OCI-LY1 (cell line): ENCODE measurements at regions not wholly inside any gene's neighbourhood (a gene's known extent, or its start where the extent isn't known, plus 50 kb on each side); places are given as distances from the start of the nearest gene placed in this dataset.

Experiments used
- EZH2 ChIP-seq: fragments of 200-600 bp; sonication (generic), shearing (Covaris generic); IDR thresholded peaks from 2 replicates; pipeline ENCODE4 v1.8.0; 2017; ENCODE audit warnings: borderline replicate concordance, mixed run types, mild to moderate bottlenecking, antibody characterized with exemption, low read length, moderate library complexity, mixed read lengths
- TF ChIP-seq, protein P1 (sequence below): fragments of 200-600 bp; sonication (generic), shearing (Covaris generic); IDR thresholded peaks from 2 replicates; pipeline ENCODE4 v1.5.1; 2017; ENCODE audit warnings: mild to moderate bottlenecking, antibody characterized with exemption, low read length, moderate library complexity, mixed read lengths

DNA sequence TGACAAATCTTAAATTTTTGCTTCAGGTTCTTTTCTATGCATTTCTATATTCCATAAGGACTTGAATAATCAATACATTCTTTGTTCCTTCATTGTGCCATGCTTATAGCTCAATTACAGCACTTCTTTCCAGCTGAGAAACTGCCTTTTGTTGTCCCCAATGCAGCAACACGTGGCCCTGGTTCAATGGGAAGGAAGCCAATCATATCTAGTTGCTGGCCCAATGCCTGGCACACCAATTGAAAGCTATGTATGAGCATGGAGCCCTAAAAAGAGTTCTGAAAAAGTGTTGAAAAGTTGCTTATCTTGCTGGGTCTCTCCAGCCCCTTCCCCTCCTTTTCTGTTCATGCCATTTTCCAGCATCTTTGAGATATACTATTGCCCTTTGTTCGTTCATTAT, 448.0 kb upstream of the FAT3 start:
- TF ChIP-seq, protein P1, sequence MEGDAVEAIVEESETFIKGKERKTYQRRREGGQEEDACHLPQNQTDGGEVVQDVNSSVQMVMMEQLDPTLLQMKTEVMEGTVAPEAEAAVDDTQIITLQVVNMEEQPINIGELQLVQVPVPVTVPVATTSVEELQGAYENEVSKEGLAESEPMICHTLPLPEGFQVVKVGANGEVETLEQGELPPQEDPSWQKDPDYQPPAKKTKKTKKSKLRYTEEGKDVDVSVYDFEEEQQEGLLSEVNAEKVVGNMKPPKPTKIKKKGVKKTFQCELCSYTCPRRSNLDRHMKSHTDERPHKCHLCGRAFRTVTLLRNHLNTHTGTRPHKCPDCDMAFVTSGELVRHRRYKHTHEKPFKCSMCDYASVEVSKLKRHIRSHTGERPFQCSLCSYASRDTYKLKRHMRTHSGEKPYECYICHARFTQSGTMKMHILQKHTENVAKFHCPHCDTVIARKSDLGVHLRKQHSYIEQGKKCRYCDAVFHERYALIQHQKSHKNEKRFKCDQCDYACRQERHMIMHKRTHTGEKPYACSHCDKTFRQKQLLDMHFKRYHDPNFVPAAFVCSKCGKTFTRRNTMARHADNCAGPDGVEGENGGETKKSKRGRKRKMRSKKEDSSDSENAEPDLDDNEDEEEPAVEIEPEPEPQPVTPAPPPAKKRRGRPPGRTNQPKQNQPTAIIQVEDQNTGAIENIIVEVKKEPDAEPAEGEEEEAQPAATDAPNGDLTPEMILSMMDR = no peak
- no peak for TF ChIP-seq EZH2
